ENCODE measurements at regions not wholly inside any gene's neighbourhood (a gene's known extent, or its start where the extent isn't known, plus 50 kb on each side); places are given as distances from the start of the nearest gene placed in this dataset.
"Not testable (repeated sequence)": the region's sequence is repeated elsewhere in the genome, so short reads cannot be mapped to it uniquely, and the experiment has no call there.

GRCh38 chr4:118589471-118590055 lies 95.6 kb upstream of the METTL14 start:
- H3K36me3 ChIP-seq (ENCODE audit: control insufficient read depth, insufficient read depth, low read length) = no peaks in the 10 kb centered on the region
- no peak for FAIRE-seq

GRCh38 chr4:118591339-118592046 lies 93.7 kb upstream of the METTL14 start:
- not testable (repeated sequence) for H3K36me3 ChIP-seq (ENCODE audit: control insufficient read depth, insufficient read depth, low read length); H3K27me3 ChIP-seq (ENCODE audit: control insufficient read depth, insufficient read depth, low read length); FAIRE-seq
- peak overlapping the region; percentile 51 for H3K4me3 ChIP-seq (ENCODE audit: low read depth, low read length)
- DNase-seq (ENCODE audit: low read depth) = peak; percentile 76

More at GRCh38 chr4:118589471-118590055, 95.6 kb upstream of the METTL14 start:
- no peak for TF ChIP-seq CTCF (IDR thresholded peaks at IDR 0.05; ENCODE audit: insufficient read depth, low read length, severe bottlenecking)
- no peak overlapping the region for H3K4me3 ChIP-seq (ENCODE audit: low read depth, low read length)
- no peaks in the 10 kb centered on the region for H3K27me3 ChIP-seq (ENCODE audit: control insufficient read depth, insufficient read depth, low read length)
- DNase-seq (ENCODE audit: low read depth) = no peak

GRCh38 chr4:118592289-118592688 lies 92.9 kb upstream of the METTL14 start:
- H3K4me3 ChIP-seq (ENCODE audit: low read depth, low read length) = peak overlapping the region; percentile 51
- FAIRE-seq; H3K36me3 ChIP-seq (ENCODE audit: control insufficient read depth, insufficient read depth, low read length); DNase-seq (ENCODE audit: low read depth); H3K27me3 ChIP-seq (ENCODE audit: control insufficient read depth, insufficient read depth, low read length): not testable (repeated sequence)

- not testable (repeated sequence) for DNase-seq (ENCODE audit: low read depth); H3K4me3 ChIP-seq (ENCODE audit: low read depth, low read length); FAIRE-seq; H3K27me3 ChIP-seq (ENCODE audit: control insufficient read depth, insufficient read depth, low read length); H3K36me3 ChIP-seq (ENCODE audit: control insufficient read depth, insufficient read depth, low read length)
These were observed 89.3 kb upstream of the METTL14 start for GRCh38 chr4:118595883-118596282.

GRCh38 chr4:118625097-118625496 lies 60.1 kb upstream of the METTL14 start:
- H3K36me3 ChIP-seq (ENCODE audit: control insufficient read depth, insufficient read depth, low read length); H3K4me3 ChIP-seq (ENCODE audit: low read depth, low read length); FAIRE-seq; H3K27me3 ChIP-seq (ENCODE audit: control insufficient read depth, insufficient read depth, low read length); DNase-seq (ENCODE audit: low read depth): not testable (repeated sequence)

GRCh38 chr4:118629697-118630096 lies 55.5 kb upstream of the METTL14 start:
- H3K36me3 ChIP-seq (ENCODE audit: control insufficient read depth, insufficient read depth, low read length); FAIRE-seq; H3K27me3 ChIP-seq (ENCODE audit: control insufficient read depth, insufficient read depth, low read length); H3K4me3 ChIP-seq (ENCODE audit: low read depth, low read length): not testable (repeated sequence)
- peak; percentile 70 for DNase-seq (ENCODE audit: low read depth)

- H3K4me3 ChIP-seq (ENCODE audit: low read depth, low read length); FAIRE-seq; H3K36me3 ChIP-seq (ENCODE audit: control insufficient read depth, insufficient read depth, low read length); DNase-seq (ENCODE audit: low read depth); H3K27me3 ChIP-seq (ENCODE audit: control insufficient read depth, insufficient read depth, low read length): not testable (repeated sequence)
These were observed 54.3 kb upstream of the METTL14 start for GRCh38 chr4:118630897-118631296.

GRCh38 chr4:118631321-118632050 lies 53.7 kb upstream of the METTL14 start:
- not testable (repeated sequence) for H3K36me3 ChIP-seq (ENCODE audit: control insufficient read depth, insufficient read depth, low read length)

GRCh38 chr4:118633476-118633875 lies 51.7 kb upstream of the METTL14 start:
- H3K4me3 ChIP-seq (ENCODE audit: low read depth, low read length); H3K27me3 ChIP-seq (ENCODE audit: control insufficient read depth, insufficient read depth, low read length); FAIRE-seq; H3K36me3 ChIP-seq (ENCODE audit: control insufficient read depth, insufficient read depth, low read length); DNase-seq (ENCODE audit: low read depth): not testable (repeated sequence)

More at GRCh38 chr4:118631321-118632050, 53.7 kb upstream of the METTL14 start:
- FAIRE-seq; H3K4me3 ChIP-seq (ENCODE audit: low read depth, low read length); H3K27me3 ChIP-seq (ENCODE audit: control insufficient read depth, insufficient read depth, low read length); DNase-seq (ENCODE audit: low read depth): not testable (repeated sequence)

GRCh38 chr4:118634126-118634875 lies 50.9 kb upstream of the METTL14 start:
- H3K27me3 ChIP-seq (ENCODE audit: control insufficient read depth, insufficient read depth, low read length); FAIRE-seq; H3K4me3 ChIP-seq (ENCODE audit: low read depth, low read length); H3K36me3 ChIP-seq (ENCODE audit: control insufficient read depth, insufficient read depth, low read length); DNase-seq (ENCODE audit: low read depth): not testable (repeated sequence)

All from bronchial epithelial cell (primary cell).